ENCODE measurements at regions not wholly inside any gene's neighbourhood (a gene's known extent, or its start where the extent isn't known, plus 50 kb on each side); places are given as distances from the start of the nearest gene placed in this dataset.

DNA sequence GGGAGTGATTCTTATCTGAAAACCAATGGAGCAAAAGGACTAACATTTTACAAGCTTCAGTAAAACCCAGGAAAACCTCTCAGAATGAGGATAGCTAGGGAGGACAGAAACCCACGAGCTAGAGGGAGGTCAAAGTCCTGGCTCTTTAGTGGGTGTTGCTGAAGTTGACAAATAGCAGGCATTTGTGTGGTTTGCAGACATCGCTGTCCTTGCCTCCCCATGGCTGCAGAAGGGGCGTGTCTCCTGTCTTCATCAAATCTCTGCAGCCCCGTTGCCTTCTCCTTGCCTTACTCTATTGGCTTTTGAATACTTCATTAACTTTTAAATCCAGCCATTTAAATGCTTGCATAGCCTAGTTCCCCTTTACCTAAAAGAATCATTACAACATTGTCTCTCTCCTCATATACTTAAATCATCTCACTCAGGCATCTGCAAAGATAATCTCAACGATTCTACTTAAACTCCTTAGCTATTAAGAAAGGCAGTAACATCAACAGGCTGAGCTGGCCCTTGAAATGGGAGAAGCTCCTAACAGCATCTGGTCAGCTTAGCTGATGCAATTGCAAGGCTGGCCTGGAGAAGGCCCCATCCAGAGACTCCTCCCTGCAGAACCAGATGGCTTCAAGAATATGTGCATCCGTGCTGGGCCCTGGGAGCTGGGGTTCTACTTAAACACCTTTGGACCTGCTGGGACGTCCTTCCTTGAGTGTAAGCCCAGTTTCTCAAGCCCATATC lies 152.8 kb upstream of the TAS2R1 start:
- Histone ChIP-seq H3K18ac (ENCODE audit: insufficient read length, low read depth, low read length) (no peak overlapping the region), H2BK12ac (ENCODE audit: insufficient read length, low read depth, low read length) (no peak overlapping the region), H3K9ac (ENCODE audit: extremely low read depth, insufficient read length, low read length) (no peak overlapping the region), H2AFZ (ENCODE audit: low read length) (no peak overlapping the region), H3K27ac (ENCODE audit: insufficient read length, low read depth, low read length) (no peak overlapping the region), H3K4me1 (ENCODE audit: insufficient read depth, low read length) (no peaks in the 10 kb centered on the region), H3K79me1 (ENCODE audit: insufficient read depth, low read depth, low read length, poor library complexity, severe bottlenecking) (no peaks in the 10 kb centered on the region), H2BK20ac (ENCODE audit: low read depth, low read length, poor library complexity, severe bottlenecking) (no peak overlapping the region), H4K8ac (replicated peaks; ENCODE audit: insufficient read length, low read depth, low read length) (no peak overlapping the region), H3K4me2 (ENCODE audit: insufficient read depth, insufficient read length, low read length) (no peak overlapping the region), H4K91ac (ENCODE audit: insufficient read length, low read depth, low read length) (no peak overlapping the region), H3K9me3 (ENCODE audit: control insufficient read depth, low read depth, low read length) (no peaks in the 10 kb centered on the region), H3K23ac (ENCODE audit: insufficient read length, low read depth, low read length) (no peak overlapping the region), H3K4ac (ENCODE audit: low read depth, low read length) (no peak overlapping the region), H3K14ac (ENCODE audit: insufficient read depth, low read length) (no peak overlapping the region), H4K5ac (ENCODE audit: insufficient read length, low read depth, low read length) (no peak overlapping the region), H3K27me3 (ENCODE audit: insufficient read depth, low read length) (no peaks in the 10 kb centered on the region), H3K23me2 (ENCODE audit: insufficient read length, low read depth, low read length, poor library complexity, severe bottlenecking) (no peaks in the 10 kb centered on the region), H4K20me1 (ENCODE audit: control insufficient read depth, insufficient read depth, insufficient read length) (no peaks in the 10 kb centered on the region), H3K79me2 (ENCODE audit: insufficient read depth, low read length) (no peaks in the 10 kb centered on the region), H2AK5ac (ENCODE audit: insufficient read length, low read length) (no peak overlapping the region), H2BK5ac (ENCODE audit: insufficient read length, low read length) (no peak overlapping the region), H3K56ac (ENCODE audit: insufficient read length, low read depth, low read length) (no peak overlapping the region), H2BK120ac (ENCODE audit: low read depth, low read length, poor library complexity, severe bottlenecking) (no peak overlapping the region), H3T11ph (ENCODE audit: low read length) (no peak overlapping the region), H2BK15ac (ENCODE audit: low read depth, low read length) (no peak overlapping the region)
- no peak for TF ChIP-seq CTCF (conservative IDR thresholded peaks at IDR 0.05)
- Mint-ChIP-seq H3K27ac (peak overlapping the region in 1 of 3 experiments; percentile 1; a peak in 1 of 7 replicates), H3K4me3 (no peak overlapping the region), H3K27me3 (ENCODE audit: low read depth) (no peaks in the 10 kb centered on the region), H3K9me3 (peaks cover 0 to 2% of the 10 kb centered on the region in 2 experiments; a peak in 2 of 5 replicates), H3K36me3 (ENCODE audit: insufficient read depth in 1 of 3, low read depth in 3 of 3) (no peaks in the 10 kb centered on the region; a peak in 1 of 7 replicates), H3K4me1 (peaks cover 3 to 6% of the 10 kb centered on the region in 2 experiments)
- DNase-seq = no peak
- WGBS (ENCODE audit: extremely low coverage, insufficient read length, low lambda C conversion rate) = no CpG with 5 or more reads among the region's 7 CpGs
